ENCODE measurements at regions not wholly inside any gene's neighbourhood (a gene's known extent, or its start where the extent isn't known, plus 50 kb on each side); places are given as distances from the start of the nearest gene placed in this dataset.

GRCh38 chr4:156608651-156609050 lies 362.9 kb downstream of the PDGFC start:
- no peak for ATAC-seq (replicated peaks in 6 of 8)
- H3K4me1 ChIP-seq (replicated peaks in 1 of 2), result peaks cover 3 to 13% of the 10 kb centered on the region in 2 donors
- H3K27ac ChIP-seq, result no peak overlapping the region
- WGBS, 10 experiments, result 58 to 100% (median 69%) methylated on average over 1 to 5 of the region's 6 CpGs; no CpG with 5 or more reads in 1 of the 10 experiments
- in situ Hi-C loops (cut with MboI; ENCODE audit: low pct_unique_long_range_greater_than_20kb in 2 of 9, low sequenced_read_pairs in 9 of 9, unreplicated experiment in 9 of 9), result no loop called here
- H3K4me3 ChIP-seq, result no peak overlapping the region

- Histone ChIP-seq H3K4me1 (replicated peaks in 1 of 2) (peaks cover 3 to 13% of the 10 kb centered on the region in 2 donors), H3K4me3 (no peak overlapping the region), H3K27ac (no peak overlapping the region)
- in situ Hi-C loops (cut with MboI; ENCODE audit: low pct_unique_long_range_greater_than_20kb in 2 of 9, low sequenced_read_pairs in 9 of 9, unreplicated experiment in 9 of 9), result no loop called here
- peak in 1 of 8 experiments; percentile 10 for ATAC-seq (replicated peaks in 6 of 8)
- WGBS, 10 experiments, result 67 to 100% (median 100%) methylated on average over 1 of the region's 1 CpG; no CpG with 5 or more reads in 6 of the 10 experiments
These were observed 364.1 kb downstream of the PDGFC start for GRCh38 chr4:156607478-156607857.

DNA sequence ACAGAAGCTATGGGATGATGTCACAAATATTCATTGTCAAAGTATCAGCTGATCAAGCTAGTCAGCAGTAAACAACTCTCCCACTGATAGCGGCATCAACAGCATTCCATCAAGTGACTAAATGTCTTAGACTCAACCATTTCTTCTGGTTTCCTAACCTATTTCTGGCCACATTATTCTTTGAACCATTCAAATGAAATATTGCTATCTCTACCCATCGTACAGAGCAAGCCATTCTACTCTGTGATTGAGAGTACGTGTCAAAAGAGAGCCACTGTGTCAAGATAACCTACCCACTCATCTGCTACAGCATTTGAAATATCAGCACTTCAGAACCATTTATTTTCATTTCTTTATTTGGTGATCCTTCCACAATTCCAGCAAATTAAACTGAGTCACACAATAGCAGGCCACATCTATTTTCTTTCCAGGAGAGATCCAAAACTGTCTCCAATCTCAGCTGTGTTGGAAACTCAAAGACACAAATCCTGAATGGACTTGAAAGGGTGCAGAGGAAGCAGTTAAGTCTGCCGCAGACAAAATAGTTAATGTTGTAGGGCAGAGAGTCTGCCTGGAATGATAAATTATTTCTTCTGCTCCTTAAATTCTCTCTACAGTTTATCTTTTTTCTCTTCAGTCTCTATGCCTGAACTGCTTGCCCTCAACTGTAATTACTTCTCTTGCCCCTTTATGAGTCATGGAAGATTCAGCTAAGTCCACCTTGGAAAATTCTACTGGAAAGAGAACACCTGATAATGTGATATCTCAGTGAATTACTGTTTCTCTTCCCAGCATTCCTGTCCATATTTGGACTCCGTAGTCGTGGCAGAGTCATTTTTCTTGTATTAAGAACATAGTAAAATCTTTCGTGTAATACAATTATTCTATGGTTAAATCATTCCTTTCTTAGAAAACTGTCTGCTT lies 364.8 kb downstream of the PDGFC start:
- WGBS, 10 experiments, result 15 to 87% (median 58%) methylated on average over 3 to 7 of the region's 7 CpGs; no CpG with 5 or more reads in 2 of the 10 experiments
- ATAC-seq (replicated peaks in 6 of 8), result peak in 5 of 8 experiments; percentile 75 to 87 (median 83)
- Histone ChIP-seq H3K4me3 (no peak overlapping the region), H3K27ac (no peak overlapping the region), H3K4me1 (replicated peaks in 1 of 2) (peaks cover 3 to 13% of the 10 kb centered on the region in 2 donors)
- in situ Hi-C loops (cut with MboI; ENCODE audit: low pct_unique_long_range_greater_than_20kb in 2 of 9, low sequenced_read_pairs in 9 of 9, unreplicated experiment in 9 of 9), result no loop called here

- Histone ChIP-seq H3K4me3 (no peak overlapping the region), H3K27ac (no peak overlapping the region)
- ATAC-seq (replicated peaks in 6 of 8), result peak in 1 of 8 experiments; percentile 23
These were observed 373.4 kb downstream of the PDGFC start for GRCh38 chr4:156598138-156598681.

DNA sequence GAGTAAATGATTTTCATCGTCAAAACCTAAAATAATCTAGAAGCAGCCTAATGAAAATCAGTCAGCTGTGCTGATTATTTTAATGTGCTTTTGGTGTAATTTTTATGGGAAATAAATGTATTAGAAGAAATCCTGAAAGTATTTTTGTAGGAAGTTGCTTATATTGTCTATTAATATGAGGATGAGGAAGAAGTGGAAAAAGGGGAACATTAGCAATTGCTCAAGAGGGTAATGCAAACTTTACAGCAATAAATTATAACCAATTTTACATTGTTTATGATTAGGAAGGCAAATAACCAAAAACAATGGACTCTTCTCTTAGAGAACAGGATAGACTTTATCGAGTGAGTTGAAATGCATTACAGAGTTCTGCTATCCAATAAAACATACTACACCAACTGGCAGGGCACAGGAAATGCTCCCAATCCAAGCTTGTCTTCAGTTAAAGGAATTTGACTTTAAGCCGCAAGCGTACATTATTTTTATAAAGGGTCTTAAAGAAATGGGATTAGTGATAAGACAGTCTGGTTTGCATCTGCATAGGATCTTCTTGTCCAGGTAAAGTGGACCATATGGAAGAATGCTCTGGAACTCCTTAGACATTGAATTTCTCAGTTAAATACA lies 374.8 kb downstream of the PDGFC start:
- no peak overlapping the region for H3K27ac ChIP-seq
- no peaks in the 10 kb centered on the region for H3K4me1 ChIP-seq (replicated peaks in 1 of 2)
- in situ Hi-C loops (cut with MboI; ENCODE audit: low pct_unique_long_range_greater_than_20kb in 2 of 9, low sequenced_read_pairs in 9 of 9, unreplicated experiment in 9 of 9), result no loop called here
- ATAC-seq (replicated peaks in 6 of 8), result no peak
- WGBS, 10 experiments, result 60 to 100% (median 90%) methylated on average over 1 to 4 of the region's 4 CpGs
- H3K4me3 ChIP-seq, result no peak overlapping the region

More at GRCh38 chr4:156598138-156598681, 373.4 kb downstream of the PDGFC start:
- in situ Hi-C loops (cut with MboI; ENCODE audit: low pct_unique_long_range_greater_than_20kb in 2 of 9, low sequenced_read_pairs in 9 of 9, unreplicated experiment in 9 of 9), result no loop called here
- 63 to 95% (median 80%) methylated on average over 2 to 6 of the region's 6 CpGs; no CpG with 5 or more reads in 2 of the 10 experiments for WGBS, 10 experiments
- H3K4me1 ChIP-seq (replicated peaks in 1 of 2), result no peaks in the 10 kb centered on the region

DNA sequence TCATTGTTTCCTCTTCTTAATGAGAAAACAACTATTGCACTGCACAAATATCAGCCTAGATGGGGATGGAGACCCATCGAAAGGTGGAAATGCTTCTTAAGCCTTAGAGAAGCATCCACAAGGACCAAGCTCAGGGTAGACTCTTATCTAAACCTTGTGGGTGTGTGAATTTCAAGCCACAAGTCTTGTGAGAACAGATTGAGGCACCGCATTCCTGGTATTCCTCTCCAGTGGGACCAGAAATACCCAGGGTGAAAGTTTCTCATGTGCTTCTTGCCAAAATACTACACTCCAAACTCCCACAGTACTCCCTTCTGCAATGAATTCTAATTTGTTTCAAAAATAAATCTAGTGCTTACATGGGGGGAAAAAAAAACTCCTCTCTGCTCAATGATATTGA lies 375.6 kb downstream of the PDGFC start:
- in situ Hi-C loops (cut with MboI; ENCODE audit: low pct_unique_long_range_greater_than_20kb in 2 of 9, low sequenced_read_pairs in 9 of 9, unreplicated experiment in 9 of 9), result no loop called here
- Histone ChIP-seq H3K4me1 (replicated peaks in 1 of 2) (no peaks in the 10 kb centered on the region), H3K27ac (no peak overlapping the region), H3K4me3 (no peak overlapping the region)
- WGBS, 10 experiments, result 72 to 100% (median 90%) methylated on average over 1 to 2 of the region's 2 CpGs; no CpG with 5 or more reads in 3 of the 10 experiments
- ATAC-seq (replicated peaks in 6 of 8), result no peak

DNA sequence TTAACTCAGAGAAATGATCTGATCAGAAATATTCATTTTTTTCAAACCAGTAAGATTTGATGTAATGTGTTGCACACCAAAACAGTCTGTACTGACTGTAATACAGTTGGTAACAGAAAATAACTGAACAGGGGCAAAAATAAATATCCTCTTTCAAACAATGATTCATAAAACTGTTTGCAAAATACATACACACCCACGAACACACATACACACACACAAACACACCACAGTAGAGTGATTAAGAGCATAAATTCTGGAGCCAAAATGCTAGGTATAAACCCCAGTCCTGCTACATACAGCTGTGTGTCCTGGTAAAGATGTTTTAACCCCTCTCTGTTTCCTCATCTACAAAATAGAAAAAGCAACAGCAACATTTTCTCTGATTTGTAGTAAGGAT lies 376.6 kb downstream of the PDGFC start:
- ATAC-seq (replicated peaks in 6 of 8), result no peak
- H3K27ac ChIP-seq, result no peak overlapping the region
- H3K4me3 ChIP-seq, result no peak overlapping the region
- whole genome bisulfite sequencing, 10 experiments, result 14 to 100% (median 60%) methylated on average over 1 of the region's 1 CpG; no CpG with 5 or more reads in 3 of the 10 experiments
- no peaks in the 10 kb centered on the region for H3K4me1 ChIP-seq (replicated peaks in 1 of 2)
- in situ Hi-C loops (cut with MboI; ENCODE audit: low pct_unique_long_range_greater_than_20kb in 2 of 9, low sequenced_read_pairs in 9 of 9, unreplicated experiment in 9 of 9), result no loop called here

GRCh38 chr4:156594624-156595023 lies 377.0 kb downstream of the PDGFC start:
- in situ Hi-C loops (cut with MboI; ENCODE audit: low pct_unique_long_range_greater_than_20kb in 2 of 9, low sequenced_read_pairs in 9 of 9, unreplicated experiment in 9 of 9), result no loop called here
- no peaks in the 10 kb centered on the region for H3K4me1 ChIP-seq (replicated peaks in 1 of 2)
- no peak overlapping the region for H3K4me3 ChIP-seq
- WGBS, 10 experiments, result 33 to 100% (median 86%) methylated on average over 1 to 2 of the region's 3 CpGs; no CpG with 5 or more reads in 3 of the 10 experiments
- peak in 1 of 8 experiments; percentile 64 for ATAC-seq (replicated peaks in 6 of 8)
- H3K27ac ChIP-seq, result no peak overlapping the region

DNA sequence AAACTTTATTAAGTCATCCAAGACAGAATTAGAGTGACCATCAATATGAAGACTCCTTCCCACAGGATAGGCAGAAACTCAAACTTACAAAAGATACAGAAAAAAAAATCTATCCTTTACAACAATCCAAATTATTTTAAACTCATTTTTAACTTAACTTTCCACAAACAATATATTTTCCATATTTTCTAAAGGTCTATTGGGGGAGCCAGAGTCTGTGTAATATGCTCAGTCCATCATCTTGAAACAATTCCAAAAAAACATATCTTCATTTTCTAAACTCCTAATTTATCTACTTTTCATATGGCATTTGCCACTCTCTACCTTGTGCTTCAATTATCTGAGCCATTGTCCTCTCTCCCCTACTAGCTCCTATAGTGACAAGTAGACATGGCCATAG lies 378.1 kb downstream of the PDGFC start:
- no peak for ATAC-seq (replicated peaks in 6 of 8)
- Histone ChIP-seq H3K4me1 (replicated peaks in 1 of 2) (no peaks in the 10 kb centered on the region), H3K27ac (no peak overlapping the region), H3K4me3 (no peak overlapping the region)
- in situ Hi-C loops (cut with MboI; ENCODE audit: low pct_unique_long_range_greater_than_20kb in 2 of 9, low sequenced_read_pairs in 9 of 9, unreplicated experiment in 9 of 9), result no loop called here

DNA sequence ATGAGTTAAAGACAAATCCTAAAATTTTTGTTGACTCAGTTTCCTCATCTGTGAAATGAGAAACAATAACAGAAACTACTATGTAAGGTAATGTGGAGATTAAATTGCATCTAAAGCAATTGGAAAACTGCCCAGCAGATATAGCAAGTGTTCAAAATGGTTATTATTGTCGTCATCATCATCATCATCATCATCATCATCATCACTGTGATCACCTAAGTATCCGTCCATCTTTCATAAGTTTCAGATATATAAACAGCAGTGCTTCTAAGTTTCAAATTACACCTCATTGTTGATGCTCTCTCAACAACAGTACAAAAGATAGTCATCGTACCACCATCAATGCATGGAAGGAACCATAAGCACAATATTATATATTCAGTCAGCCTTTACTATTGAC lies 379.9 kb downstream of the PDGFC start:
- no peaks in the 10 kb centered on the region for H3K4me1 ChIP-seq (replicated peaks in 1 of 2)
- H3K4me3 ChIP-seq, result no peak overlapping the region
- 60 to 100% (median 92%) methylated on average over 1 to 3 of the region's 3 CpGs; no CpG with 5 or more reads in 1 of the 10 experiments for WGBS, 10 experiments
- ATAC-seq (replicated peaks in 6 of 8), result no peak
- no peak overlapping the region for H3K27ac ChIP-seq
- in situ Hi-C loops (cut with MboI; ENCODE audit: low pct_unique_long_range_greater_than_20kb in 2 of 9, low sequenced_read_pairs in 9 of 9, unreplicated experiment in 9 of 9), result no loop called here

- in situ Hi-C loops (cut with MboI; ENCODE audit: low pct_unique_long_range_greater_than_20kb in 2 of 9, low sequenced_read_pairs in 9 of 9, unreplicated experiment in 9 of 9), result no loop called here
- Histone ChIP-seq H3K4me1 (replicated peaks in 1 of 2) (no peaks in the 10 kb centered on the region), H3K27ac (no peak overlapping the region), H3K4me3 (no peak overlapping the region)
- ATAC-seq (replicated peaks in 6 of 8), result no peak
- 69 to 100% (median 98%) methylated on average over 1 to 5 of the region's 5 CpGs; no CpG with 5 or more reads in 1 of the 10 experiments for WGBS, 10 experiments
These were observed 387.5 kb downstream of the PDGFC start for GRCh38 chr4:156584100-156584499.

DNA sequence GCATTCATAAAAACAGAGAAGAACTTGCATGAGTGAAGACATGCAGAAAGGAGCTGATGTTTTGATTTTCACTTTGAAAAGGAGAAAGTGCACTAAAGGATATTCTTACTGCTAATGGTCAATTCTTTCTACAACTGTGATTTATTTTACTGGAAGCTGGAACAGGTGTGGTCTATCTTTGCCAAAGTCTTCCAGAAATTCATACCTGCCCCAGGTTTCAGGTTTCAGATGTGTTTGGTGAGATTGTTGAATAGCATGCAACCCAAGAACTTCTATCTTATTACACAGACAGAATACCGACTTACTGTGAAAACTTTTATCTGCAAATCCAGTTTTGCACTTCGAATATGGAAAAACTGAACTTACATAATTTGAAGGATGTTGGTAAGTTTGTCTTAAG lies 388.3 kb downstream of the PDGFC start:
- no peak for ATAC-seq (replicated peaks in 6 of 8)
- Histone ChIP-seq H3K27ac (no peak overlapping the region), H3K4me3 (no peak overlapping the region), H3K4me1 (replicated peaks in 1 of 2) (no peaks in the 10 kb centered on the region)
- in situ Hi-C loops (cut with MboI; ENCODE audit: low pct_unique_long_range_greater_than_20kb in 2 of 9, low sequenced_read_pairs in 9 of 9, unreplicated experiment in 9 of 9), result no loop called here
- 67 to 100% (median 86%) methylated on average over 1 to 2 of the region's 2 CpGs; no CpG with 5 or more reads in 1 of the 10 experiments for WGBS, 10 experiments

Measured in motor neuron (in vitro differentiated cells).